Panc1 (cell line): ENCODE measurements at regions not wholly inside any gene's neighbourhood (a gene's known extent, or its start where the extent isn't known, plus 50 kb on each side); places are given as distances from the start of the nearest gene placed in this dataset.

Experiments used
- CTCF ChIP-seq: fragments of 450-650 bp; IDR thresholded peaks from 2 replicates; pipeline ENCODE4 v1.5.1; 2017; ENCODE audit warnings: mild to moderate bottlenecking
- POLR2AphosphoS5 ChIP-seq: IDR thresholded peaks from 2 replicates; pipeline ENCODE4 v1.6.1; 2012; ENCODE audit warnings: mild to moderate bottlenecking, low read depth, low read length, moderate library complexity
- TCF7L2 ChIP-seq: IDR thresholded peaks from 2 replicates; pipeline ENCODE4 v1.6.1; 2011; ENCODE audit warnings: mild to moderate bottlenecking, low read depth, low read length, inconsistent platforms

GRCh38 chr13:84279166-84279565 is 396.9 kb upstream of the SLITRK1 start:
- TF ChIP-seq CTCF, result no peak
- TF ChIP-seq TCF7L2, result no peak
- no peak for TF ChIP-seq POLR2AphosphoS5
